ENCODE measurements at regions not wholly inside any gene's neighbourhood (a gene's known extent, or its start where the extent isn't known, plus 50 kb on each side); places are given as distances from the start of the nearest gene placed in this dataset.

DNA sequence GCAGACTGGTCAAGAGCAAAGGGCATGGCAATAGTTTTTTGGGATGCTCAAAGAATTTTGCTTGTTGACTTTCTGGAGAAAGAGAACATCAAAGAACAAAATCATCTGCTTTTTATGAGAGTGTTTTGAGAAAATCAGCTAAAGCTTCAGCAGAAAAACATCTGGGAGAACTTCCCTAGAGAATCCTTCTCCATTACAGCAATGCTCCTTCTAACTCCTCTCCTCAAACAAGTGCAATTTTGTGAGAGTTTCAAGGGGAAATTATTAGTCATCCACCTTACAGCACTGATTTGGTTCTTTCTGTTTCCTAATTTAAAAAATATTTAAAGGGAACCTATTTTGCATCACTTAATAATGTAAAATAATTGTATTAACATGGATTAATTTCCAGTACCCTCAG lies 226.9 kb upstream of the NXPH2 start:
- dilution Hi-C loops (cut with MboI; ENCODE audit: extremely low pct_ligation_motif_present, low sequenced_read_pairs), result no loop called here
- Histone ChIP-seq H2AFZ (ENCODE audit: low read depth, low read length) (no peak overlapping the region), H3K79me2 (ENCODE audit: control insufficient read depth, insufficient read depth, low read length) (no peaks in the 10 kb centered on the region), H3K4me3 (replicated peaks in 1 of 3; ENCODE audit: insufficient read depth in 1 of 3, low read depth in 1 of 3, low read length in 3 of 3) (no peak overlapping the region), H3K4me1 (ENCODE audit: control insufficient read depth, extremely low read depth, insufficient read depth, low read length) (no peaks in the 10 kb centered on the region), H3K36me3 (ENCODE audit: control insufficient read depth in 2 of 2, extremely low read depth in 1 of 2, insufficient read depth in 2 of 2, low read length in 2 of 2) (no peaks in the 10 kb centered on the region), H3K9me1 (replicated peaks; ENCODE audit: control insufficient read depth, extremely low read depth, insufficient read depth, low read length) (no peaks in the 10 kb centered on the region), H3K9me3 (replicated peaks; ENCODE audit: control insufficient read depth, insufficient read depth, low read length) (no peaks in the 10 kb centered on the region), H3K27ac (ENCODE audit: insufficient read depth, low read depth, low read length) (no peak overlapping the region), H3K9ac (replicated peaks; ENCODE audit: extremely low read depth, insufficient read depth, low read length) (no peak overlapping the region), H3K27me3 (ENCODE audit: control insufficient read depth in 2 of 2, insufficient read depth in 2 of 2, low read length in 2 of 2) (no peaks in the 10 kb centered on the region), H4K20me1 (replicated peaks; ENCODE audit: control insufficient read depth, extremely low read depth, insufficient read depth, low read length) (no peaks in the 10 kb centered on the region), H3K4me2 (ENCODE audit: insufficient read depth, low read length) (no peak overlapping the region)
- TF ChIP-seq POLR2AphosphoS5 (IDR thresholded peaks at IDR 0.05; ENCODE audit: insufficient read depth, low read depth, low read length) (no peak), GATA2 (IDR thresholded peaks at IDR 0.05; ENCODE audit: insufficient read depth, insufficient read length, low read depth, low read length) (no peak), POLR2A (IDR thresholded peaks at IDR 0.05; ENCODE audit: low read depth, low read length) (no peak), EZH2 (IDR thresholded peaks at IDR 0.05; ENCODE audit: borderline replicate concordance, low read depth, low read length, severe bottlenecking) (no peak)
- TF ChIP-seq, protein P1, sequence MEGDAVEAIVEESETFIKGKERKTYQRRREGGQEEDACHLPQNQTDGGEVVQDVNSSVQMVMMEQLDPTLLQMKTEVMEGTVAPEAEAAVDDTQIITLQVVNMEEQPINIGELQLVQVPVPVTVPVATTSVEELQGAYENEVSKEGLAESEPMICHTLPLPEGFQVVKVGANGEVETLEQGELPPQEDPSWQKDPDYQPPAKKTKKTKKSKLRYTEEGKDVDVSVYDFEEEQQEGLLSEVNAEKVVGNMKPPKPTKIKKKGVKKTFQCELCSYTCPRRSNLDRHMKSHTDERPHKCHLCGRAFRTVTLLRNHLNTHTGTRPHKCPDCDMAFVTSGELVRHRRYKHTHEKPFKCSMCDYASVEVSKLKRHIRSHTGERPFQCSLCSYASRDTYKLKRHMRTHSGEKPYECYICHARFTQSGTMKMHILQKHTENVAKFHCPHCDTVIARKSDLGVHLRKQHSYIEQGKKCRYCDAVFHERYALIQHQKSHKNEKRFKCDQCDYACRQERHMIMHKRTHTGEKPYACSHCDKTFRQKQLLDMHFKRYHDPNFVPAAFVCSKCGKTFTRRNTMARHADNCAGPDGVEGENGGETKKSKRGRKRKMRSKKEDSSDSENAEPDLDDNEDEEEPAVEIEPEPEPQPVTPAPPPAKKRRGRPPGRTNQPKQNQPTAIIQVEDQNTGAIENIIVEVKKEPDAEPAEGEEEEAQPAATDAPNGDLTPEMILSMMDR (IDR thresholded peaks at IDR 0.05; ENCODE audit: extremely low read depth in 1 of 2, insufficient read depth in 1 of 2, low read depth in 1 of 2, low read length in 2 of 2), result no peak
- TF ChIP-seq, protein P2, sequence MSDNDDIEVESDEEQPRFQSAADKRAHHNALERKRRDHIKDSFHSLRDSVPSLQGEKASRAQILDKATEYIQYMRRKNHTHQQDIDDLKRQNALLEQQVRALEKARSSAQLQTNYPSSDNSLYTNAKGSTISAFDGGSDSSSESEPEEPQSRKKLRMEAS (IDR thresholded peaks at IDR 0.05; ENCODE audit: insufficient read depth, insufficient read length), result no peak
- intact Hi-C loops (cut with micrococcal nuclease), result no loop called here
- CTCF ChIA-PET, result no interaction called here
- POLR2A ChIA-PET, result no interaction called here
- no peak for DNase-seq (ENCODE audit: low read depth, low spot score)
- FAIRE-seq, result no peak
- BruUV-seq (replicated peaks), result no TSS peak
